M059J (cell line): ENCODE measurements at regions not wholly inside any gene's neighbourhood (a gene's known extent, or its start where the extent isn't known, plus 50 kb on each side); places are given as distances from the start of the nearest gene placed in this dataset.

Source experiments
- DNase-seq: peaks from one replicate; pipeline ENCODE4 v3.0.0-alpha.2; 2012; ENCODE audit warnings: low read depth

GRCh38 chr22:49508561-49508960, 319.1 kb downstream of the BRD1 start:
- DNase-seq = no peak

GRCh38 chr22:49507607-49508292, 319.9 kb downstream of the BRD1 start:
- no peak for DNase-seq

GRCh38 chr22:49506010-49506400, 321.7 kb downstream of the BRD1 start:
- no peak for DNase-seq

GRCh38 chr22:49505337-49506009, 322.2 kb downstream of the BRD1 start:
- no peak for DNase-seq

GRCh38 chr22:49503896-49504521, 323.7 kb downstream of the BRD1 start:
- DNase-seq = peak; percentile 55

- no peak for DNase-seq
Observed at GRCh38 chr22:49503321-49503720, 324.4 kb downstream of the BRD1 start.

GRCh38 chr22:49502126-49502826, 325.4 kb downstream of the BRD1 start:
- DNase-seq = peak; percentile 71

- DNase-seq = no peak
Observed at GRCh38 chr22:49500942-49501395, 326.7 kb downstream of the BRD1 start.

- DNase-seq = no peak
Observed at GRCh38 chr22:49500076-49500460, 327.6 kb downstream of the BRD1 start.

- no peak for DNase-seq
Observed at GRCh38 chr22:49499433-49500075, 328.1 kb downstream of the BRD1 start.

- DNase-seq = no peak
Observed at GRCh38 chr22:49497266-49497665, 330.4 kb downstream of the BRD1 start.

- no peak for DNase-seq
Observed at GRCh38 chr22:49494555-49494954, 333.1 kb downstream of the BRD1 start.

GRCh38 chr22:49492741-49493251, 334.9 kb downstream of the BRD1 start:
- DNase-seq = no peak

- DNase-seq = no peak
Observed at GRCh38 chr22:49492308-49492707, 335.4 kb downstream of the BRD1 start.

- no peak for DNase-seq
Observed at GRCh38 chr22:49491726-49492125, 335.9 kb downstream of the BRD1 start.

GRCh38 chr22:49491221-49491635, 336.4 kb downstream of the BRD1 start:
- DNase-seq = no peak

GRCh38 chr22:49490692-49491091, 337.0 kb downstream of the BRD1 start:
- DNase-seq = no peak

- no peak for DNase-seq
Observed at GRCh38 chr22:49489821-49490220, 337.9 kb downstream of the BRD1 start.

- no peak for DNase-seq
Observed at GRCh38 chr22:49488943-49489342, 338.7 kb downstream of the BRD1 start.

- peak; percentile 18 for DNase-seq
Observed at GRCh38 chr22:49487950-49488349, 339.7 kb downstream of the BRD1 start.

GRCh38 chr22:49486225-49486624, 341.4 kb downstream of the BRD1 start:
- DNase-seq = no peak

GRCh38 chr22:49483946-49484345, 343.7 kb downstream of the BRD1 start:
- no peak for DNase-seq
